ENCODE measurements at regions not wholly inside any gene's neighbourhood (a gene's known extent, or its start where the extent isn't known, plus 50 kb on each side); places are given as distances from the start of the nearest gene placed in this dataset.

DNA sequence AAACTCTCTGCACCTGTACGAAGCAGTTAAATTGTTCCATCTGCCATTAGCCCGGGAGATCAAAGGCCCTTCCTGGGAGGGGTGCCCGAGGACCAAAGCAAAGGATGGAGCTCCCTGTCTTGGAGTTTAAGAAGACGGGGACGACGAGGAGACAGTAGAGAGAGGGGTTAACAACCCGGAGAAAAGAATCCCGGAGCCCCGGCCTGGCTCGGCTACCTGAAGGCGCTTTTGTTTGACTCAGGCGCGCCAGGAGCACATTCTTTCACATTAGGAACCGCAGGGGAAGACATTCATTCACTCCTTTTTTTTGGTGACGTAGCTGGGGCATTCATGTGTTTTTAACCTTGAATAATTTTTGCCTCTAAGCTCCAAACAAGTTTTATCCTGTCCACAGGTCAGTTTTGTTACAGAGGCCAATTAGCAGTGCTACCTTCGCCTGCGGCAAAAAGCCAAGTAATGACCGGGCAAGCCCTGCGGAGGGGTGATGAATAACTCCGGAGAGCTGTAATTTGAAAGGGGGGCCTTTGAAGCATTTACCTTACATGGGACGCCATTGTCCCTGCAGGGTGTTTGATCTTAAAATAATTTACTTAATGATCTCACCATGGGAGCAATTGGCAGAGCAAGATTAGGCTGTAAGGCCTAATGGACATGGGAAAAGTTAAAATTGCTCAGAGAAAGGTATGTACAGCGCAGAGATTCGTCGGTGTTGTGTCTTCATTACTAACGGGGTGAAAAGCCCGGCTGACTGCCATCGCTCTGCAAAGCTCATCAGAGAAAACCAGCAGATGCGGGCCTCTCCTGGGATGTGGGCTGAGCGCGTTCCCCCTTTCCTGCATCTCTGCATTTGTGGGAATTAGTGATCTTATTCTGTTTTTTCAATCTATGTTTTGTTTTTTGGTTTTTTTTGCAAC, 258.0 kb upstream of the SP4 start:
- DNase-seq (ENCODE audit: low read depth), result no peak
- H3K4me3 ChIP-seq (ENCODE audit: control insufficient read depth, low read depth, low read length), result no peak overlapping the region
- TF ChIP-seq, protein P1, sequence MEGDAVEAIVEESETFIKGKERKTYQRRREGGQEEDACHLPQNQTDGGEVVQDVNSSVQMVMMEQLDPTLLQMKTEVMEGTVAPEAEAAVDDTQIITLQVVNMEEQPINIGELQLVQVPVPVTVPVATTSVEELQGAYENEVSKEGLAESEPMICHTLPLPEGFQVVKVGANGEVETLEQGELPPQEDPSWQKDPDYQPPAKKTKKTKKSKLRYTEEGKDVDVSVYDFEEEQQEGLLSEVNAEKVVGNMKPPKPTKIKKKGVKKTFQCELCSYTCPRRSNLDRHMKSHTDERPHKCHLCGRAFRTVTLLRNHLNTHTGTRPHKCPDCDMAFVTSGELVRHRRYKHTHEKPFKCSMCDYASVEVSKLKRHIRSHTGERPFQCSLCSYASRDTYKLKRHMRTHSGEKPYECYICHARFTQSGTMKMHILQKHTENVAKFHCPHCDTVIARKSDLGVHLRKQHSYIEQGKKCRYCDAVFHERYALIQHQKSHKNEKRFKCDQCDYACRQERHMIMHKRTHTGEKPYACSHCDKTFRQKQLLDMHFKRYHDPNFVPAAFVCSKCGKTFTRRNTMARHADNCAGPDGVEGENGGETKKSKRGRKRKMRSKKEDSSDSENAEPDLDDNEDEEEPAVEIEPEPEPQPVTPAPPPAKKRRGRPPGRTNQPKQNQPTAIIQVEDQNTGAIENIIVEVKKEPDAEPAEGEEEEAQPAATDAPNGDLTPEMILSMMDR (IDR thresholded peaks at IDR 0.05; ENCODE audit: control insufficient read depth, insufficient read depth, low read depth, low read length, missing control alignments), result no peak

DNA sequence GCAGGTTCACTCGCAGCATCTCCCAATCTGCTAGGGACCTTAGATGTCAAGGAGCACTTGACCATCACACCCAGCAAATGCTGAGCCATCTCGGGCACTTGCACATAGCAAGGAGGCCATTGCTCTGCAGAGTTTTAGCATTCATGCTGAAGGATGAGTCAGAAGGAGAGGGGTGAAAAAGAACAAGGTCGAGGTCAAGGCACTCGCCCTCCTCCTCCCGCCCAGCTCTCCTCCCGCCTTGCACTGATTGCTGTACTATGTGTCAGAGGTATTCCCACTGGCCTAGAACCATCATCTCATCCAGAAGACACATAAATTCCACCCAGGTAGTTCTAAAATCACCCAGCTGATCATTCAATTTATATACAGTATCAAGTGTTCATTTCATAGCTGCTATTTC, 255.1 kb upstream of the SP4 start:
- DNase-seq (ENCODE audit: low read depth), result no peak
- no peak overlapping the region for H3K4me3 ChIP-seq (ENCODE audit: control insufficient read depth, low read depth, low read length)
- TF ChIP-seq, protein P1 (IDR thresholded peaks at IDR 0.05; ENCODE audit: control insufficient read depth, insufficient read depth, low read depth, low read length, missing control alignments), result no peak

DNA sequence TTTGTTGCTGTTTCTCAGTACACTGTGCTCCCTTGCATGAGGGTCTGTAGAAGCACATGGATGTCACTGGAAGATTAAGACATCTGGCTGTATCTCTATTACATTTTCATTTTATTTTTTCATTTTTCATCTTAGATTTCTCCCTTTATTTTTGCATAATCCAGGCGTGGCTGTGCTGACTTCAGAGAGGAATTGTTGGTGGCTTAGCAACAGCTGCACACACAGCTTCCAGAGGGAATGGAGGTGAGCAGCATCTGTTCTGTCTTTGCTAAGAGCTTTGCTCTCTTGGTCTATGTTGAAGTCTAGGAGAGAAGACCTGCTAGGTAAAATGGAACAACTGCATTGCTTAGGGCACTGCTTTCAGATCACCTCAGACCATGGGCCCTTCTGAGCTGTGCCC, 254.4 kb upstream of the SP4 start:
- DNase-seq (ENCODE audit: low read depth), result no peak
- no peak overlapping the region for H3K4me3 ChIP-seq (ENCODE audit: control insufficient read depth, low read depth, low read length)
- TF ChIP-seq, protein P1 (IDR thresholded peaks at IDR 0.05; ENCODE audit: control insufficient read depth, insufficient read depth, low read depth, low read length, missing control alignments), result no peak

DNA sequence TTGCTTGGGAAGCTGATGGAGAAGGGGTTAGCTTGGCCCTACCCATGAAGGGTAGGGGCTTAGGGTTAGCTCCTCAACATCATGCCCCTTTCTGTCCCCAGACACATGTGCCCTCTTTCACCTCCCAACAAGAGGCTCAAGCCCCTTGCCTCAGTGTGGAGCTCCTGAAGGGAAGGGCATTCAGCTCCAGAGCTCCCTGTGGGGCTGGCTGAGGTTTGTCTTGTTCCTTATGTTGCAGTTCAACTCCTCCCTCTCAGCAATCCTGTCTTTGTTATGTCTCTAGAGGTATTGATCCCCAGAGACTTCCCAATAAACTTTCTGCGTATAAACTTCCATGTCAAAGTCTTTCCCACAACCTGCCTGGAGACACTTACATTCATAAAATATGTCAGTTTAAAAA, 252.2 kb upstream of the SP4 start:
- TF ChIP-seq, protein P1 (IDR thresholded peaks at IDR 0.05; ENCODE audit: control insufficient read depth, insufficient read depth, low read depth, low read length, missing control alignments), result no peak
- DNase-seq (ENCODE audit: low read depth), result no peak
- H3K4me3 ChIP-seq (ENCODE audit: control insufficient read depth, low read depth, low read length), result no peak overlapping the region

DNA sequence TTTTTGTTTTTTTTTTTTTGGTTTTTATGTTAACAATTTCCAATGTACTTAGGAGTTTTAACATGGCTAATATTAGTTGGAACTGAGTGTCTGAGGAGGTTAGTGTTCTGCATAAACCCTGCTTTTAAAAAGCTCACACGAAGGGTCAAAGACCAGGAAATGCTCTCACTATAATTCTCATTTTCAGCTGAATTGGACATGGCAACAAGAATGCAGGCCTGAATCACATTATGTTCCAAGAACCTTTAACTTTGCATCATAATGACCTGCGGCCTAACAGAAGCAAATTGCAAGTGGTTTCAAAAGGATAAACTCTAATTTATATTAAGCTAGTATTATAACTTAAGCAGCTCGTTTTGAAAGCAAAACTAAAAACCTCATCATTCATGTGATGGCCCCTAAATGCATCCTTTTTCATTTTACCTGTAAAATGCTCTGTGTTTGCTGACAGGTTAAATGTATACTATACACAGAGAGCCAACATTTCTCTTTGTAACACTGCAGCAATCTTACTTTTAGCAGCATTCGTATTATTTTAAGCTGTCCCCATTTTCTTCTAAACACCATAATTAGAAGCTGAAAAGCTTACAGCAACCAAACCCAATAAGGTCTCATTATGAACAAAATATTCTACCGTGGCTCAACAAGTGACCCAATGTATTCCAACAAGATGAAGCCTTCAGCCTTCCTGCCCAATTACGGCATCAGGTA, 242.8 kb upstream of the SP4 start:
- DNase-seq (ENCODE audit: low read depth), result no peak
- TF ChIP-seq, protein P1 (IDR thresholded peaks at IDR 0.05; ENCODE audit: control insufficient read depth, insufficient read depth, low read depth, low read length, missing control alignments), result no peak
- H3K4me3 ChIP-seq (ENCODE audit: control insufficient read depth, low read depth, low read length), result no peak overlapping the region

DNA sequence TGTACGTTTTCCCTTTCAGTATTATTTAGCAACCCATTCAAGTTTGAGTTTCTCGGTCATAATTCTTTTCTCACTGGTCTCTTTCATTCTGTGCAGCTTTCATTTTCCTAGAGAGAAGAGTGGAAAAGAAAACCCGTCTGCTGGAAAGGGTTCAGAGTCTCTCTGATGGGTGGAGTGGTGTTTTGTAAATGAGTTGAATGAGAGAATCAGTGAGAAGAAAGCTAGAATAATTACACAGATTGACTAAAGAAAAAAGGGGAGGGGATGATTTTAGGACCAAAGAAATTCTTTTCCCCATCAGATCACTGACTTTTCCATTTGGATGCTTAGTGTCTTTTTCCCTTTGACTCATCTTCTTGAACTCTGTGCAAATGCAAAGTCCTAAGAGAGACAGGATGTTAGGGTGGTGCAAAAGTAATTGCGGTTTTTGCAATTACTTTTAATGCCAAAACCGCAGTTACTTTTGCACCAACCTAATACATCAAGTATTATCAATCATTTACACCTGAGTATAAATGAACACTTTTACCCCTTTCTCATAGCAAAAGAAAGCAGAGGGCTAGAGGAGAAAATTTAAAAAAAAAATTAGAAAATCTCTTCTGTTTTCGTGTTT, 242.1 kb upstream of the SP4 start:
- DNase-seq (ENCODE audit: low read depth), result no peak
- TF ChIP-seq, protein P1 (IDR thresholded peaks at IDR 0.05; ENCODE audit: control insufficient read depth, insufficient read depth, low read depth, low read length, missing control alignments), result no peak
- no peak overlapping the region for H3K4me3 ChIP-seq (ENCODE audit: control insufficient read depth, low read depth, low read length)
